HG02981 (cell line): ENCODE measurements at regions not wholly inside any gene's neighbourhood (a gene's known extent, or its start where the extent isn't known, plus 50 kb on each side); places are given as distances from the start of the nearest gene placed in this dataset.

Experiments used
- ATAC-seq: cut with Tn5 transposase; IDR thresholded peaks from one replicate; pipeline ENCODE4 v1.9.1; 2021; ENCODE audit warnings: mild to moderate bottlenecking, moderate library complexity; ENCODE audit not compliant: unreplicated experiment

- ATAC-seq: no peak
Observed at GRCh38 chr1:68332041-68332440, 99.7 kb upstream of the WLS start.

DNA sequence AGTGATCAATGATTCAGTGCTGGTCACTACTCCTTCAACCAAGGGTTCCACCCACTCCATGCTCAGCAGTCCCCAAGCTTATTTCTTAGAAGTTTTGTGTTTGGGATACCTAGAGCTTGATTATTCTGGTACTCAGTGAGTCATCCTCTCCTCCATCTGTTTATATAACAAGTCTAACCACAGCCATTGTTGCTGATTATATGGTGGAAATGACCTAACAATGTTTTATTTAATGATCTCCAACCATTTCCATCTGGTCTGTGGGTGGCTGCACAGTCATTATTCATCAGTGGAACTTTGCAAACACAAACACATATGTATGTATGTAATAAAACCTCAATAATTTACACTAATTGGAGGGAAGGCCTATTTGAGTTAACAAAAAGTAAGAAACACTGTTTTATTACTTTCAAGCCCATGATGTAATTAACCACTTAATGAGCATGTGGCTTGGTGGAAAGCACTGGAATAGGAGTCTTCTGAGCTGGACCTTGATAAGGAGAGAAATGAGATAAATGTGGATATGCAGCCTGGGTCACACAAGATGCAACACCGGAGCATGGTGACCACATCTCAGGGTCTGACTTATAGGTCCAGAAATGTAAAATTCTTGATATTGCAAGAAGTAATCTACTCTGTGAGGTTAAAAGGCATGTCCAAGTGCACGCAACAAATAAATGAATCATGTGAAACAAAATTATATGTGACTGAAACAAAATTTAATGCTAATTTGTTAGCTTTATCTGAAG lies 99.0 kb upstream of the WLS start:
- no peak for ATAC-seq

DNA sequence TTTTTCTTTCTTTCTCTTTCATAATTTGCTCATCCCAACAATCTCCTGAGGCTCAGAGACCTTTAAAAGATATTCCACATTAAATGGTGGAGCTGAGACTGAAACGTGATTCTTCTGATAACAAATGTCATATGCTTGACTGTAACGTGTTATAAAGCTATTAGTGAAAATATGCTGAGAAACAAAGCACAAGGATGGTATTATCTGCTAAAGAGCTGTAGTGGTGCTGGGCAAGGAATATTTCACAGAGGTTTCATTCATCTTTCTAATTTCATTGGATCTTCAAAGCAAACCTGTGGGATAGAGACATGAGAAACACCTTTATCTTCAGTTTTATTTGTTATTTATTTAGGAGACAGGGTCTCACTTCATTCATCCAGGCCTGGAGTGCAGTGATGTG lies 98.1 kb upstream of the WLS start:
- ATAC-seq: no peak

DNA sequence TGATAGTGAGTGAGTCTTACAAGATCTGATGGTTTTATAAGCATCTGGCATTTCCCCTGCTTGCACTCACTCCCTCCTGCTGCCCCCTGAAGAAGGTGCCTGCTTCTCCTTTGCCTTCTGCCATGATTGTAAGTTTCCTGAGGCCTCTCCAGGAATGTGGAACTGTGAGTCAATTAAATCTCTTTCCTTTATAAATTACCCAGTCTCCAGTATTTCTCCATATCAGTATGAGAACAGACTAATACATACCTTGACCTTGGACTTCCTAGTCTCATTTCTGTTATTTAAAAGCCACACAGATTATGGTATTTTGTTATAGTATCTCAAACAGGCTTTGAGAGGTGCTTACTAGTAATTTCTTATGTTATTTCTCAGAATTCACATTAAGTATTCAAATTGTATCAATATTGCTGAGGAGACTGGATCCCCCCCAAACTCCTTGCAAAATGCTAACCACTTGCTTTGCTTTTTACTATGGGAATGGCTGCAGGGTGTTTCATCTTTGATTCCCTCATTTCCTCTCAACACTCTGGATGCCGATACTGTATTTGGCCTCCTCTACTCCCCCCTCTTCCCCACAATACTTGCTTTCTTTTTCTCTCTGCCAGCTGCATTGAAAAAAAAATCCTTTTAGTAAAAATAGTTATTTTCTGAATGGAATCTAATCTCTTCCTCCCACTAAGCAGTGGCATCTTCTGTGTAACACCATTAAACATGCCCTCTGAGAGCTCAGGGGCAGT lies 96.9 kb upstream of the WLS start:
- ATAC-seq: no peak

DNA sequence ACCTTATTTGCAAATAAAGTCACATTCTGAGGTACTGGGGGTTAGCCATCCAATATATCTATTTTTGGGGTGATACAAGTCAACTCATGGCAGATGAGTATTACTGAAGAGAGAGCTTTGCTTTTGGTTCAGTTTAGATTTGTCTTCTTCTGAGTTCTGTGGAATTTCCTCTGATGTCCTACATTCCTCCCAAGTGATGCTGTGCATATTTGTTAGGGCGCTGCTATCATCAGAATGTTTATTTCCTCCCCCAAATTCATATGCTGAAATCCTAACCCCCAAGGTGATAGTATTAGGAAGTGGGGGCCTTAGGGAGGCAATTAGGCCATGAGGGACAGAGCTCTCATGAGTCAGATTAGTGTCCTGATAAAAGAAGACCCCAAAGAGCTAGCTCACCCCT lies 96.2 kb upstream of the WLS start:
- ATAC-seq: no peak

DNA sequence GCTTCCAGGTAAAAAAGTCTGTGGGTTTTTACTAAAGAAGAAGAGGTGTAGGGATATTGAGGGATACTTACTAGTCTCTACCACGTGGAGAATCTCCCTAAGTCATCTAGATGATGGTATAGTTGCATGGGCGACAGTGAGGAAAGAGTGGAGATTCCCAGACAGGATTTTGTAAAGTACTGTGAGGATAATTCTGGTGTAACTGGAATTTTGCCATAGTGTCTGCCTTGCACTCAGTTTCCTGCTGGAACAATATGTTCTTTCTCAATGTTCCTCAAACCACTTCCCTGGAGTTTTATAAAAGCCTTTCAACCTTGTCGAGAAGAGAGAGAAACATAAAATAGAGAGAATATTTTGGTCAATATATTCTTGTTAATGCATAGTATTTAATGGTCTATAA lies 95.1 kb upstream of the WLS start:
- ATAC-seq: no peak

- ATAC-seq: no peak
Observed at GRCh38 chr1:68326481-68326880, 94.2 kb upstream of the WLS start.

DNA sequence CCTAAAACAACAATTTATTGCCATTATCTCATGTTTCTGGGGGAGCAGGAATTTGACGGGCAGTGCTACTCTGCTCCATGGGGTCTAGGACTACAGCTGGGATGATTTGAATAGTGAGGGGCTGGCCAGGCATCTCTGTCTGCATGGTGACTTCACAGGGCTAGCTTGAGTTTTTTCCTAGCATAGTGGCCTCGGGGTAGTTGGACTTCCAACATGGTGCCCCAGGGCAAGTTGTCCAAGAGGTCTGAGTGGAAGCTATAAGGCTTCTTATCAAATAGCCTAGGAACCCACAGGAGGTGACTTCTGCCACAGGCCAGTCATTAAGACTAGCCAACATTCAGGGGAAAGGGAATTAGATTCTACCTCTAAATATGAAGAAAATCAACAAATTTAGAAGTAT lies 92.0 kb upstream of the WLS start:
- ATAC-seq: no peak

DNA sequence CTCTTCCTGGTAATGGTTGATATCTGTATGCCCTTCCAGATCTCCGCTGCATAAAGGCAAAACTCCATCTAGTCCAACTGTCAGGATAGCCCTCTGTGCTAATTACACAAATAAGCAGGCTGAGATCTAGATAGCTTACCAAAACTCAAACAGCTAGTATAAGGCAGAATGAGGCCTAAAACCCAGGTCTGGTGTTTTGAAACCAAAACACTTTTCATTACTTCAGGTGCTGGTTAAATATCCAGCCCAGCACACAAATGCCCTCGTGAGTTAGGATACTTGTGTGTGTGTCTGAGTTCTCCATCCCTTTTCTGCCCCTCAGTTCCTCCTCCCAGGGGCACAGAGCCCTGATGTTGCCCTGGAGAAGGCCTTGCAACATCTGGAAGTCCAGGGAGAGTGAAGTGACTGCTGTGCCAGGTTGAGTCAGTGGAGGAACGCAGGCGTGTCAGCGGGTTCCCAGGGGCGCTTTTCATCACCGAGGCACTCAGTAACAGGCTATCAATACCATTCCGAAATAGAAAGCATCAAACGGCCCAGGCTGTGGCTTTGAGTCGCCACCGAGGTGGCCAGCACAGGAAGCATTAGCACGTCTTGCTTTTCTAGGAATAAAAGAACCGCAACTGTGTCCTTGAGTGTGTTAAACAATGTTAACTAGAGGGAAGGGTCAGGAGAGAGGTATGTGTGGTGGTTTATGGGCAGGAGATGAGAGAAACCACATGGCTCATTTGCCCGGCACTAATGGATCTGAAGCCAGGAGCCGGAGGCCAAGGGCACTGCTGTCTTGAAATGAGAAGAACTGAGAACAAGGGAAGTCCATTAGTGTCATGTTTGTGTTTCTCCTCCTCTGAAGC lies 90.7 kb upstream of the WLS start:
- no peak for ATAC-seq

DNA sequence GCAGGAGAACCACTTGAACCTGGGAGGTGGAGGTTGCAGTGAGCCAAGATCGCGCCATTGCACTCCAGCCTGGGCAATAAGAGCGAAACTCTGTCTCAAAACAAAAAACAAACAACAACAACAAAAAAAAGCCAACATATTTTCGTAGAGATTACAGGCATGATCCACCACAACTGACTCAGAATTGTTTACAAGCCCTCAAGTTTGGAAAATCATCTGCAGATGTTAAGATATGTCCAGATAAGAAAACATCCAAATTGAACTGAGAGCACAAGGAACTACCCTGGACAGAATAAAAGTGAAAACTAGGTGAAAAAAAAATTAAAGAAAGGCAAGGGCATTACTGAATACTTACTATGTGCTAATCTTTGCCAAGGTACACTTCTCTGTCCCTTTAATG lies 89.8 kb upstream of the WLS start:
- ATAC-seq: no peak

GRCh38 chr1:68321084-68321685 lies 88.9 kb upstream of the WLS start:
- no peak for ATAC-seq

DNA sequence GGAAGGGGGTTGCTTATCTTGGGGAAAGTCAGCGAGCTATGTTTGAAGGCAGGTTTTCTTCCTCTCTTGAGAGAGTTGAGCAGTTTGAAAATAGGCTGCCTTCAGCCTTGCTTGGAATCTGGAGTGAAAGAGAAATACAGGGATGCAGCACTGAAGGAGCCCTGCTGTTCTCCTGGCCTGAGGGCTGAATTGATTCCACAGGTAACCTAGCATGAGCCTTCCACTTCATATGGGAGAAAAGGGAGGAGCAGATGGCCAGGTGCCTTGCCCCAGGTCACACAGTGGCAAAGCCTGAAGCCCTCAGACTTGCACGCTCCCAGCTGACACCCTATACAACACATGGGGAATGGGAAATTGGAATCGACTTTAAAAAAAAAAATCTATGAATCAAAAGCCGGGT lies 88.0 kb upstream of the WLS start:
- no peak for ATAC-seq

- ATAC-seq: no peak
Observed at GRCh38 chr1:68319907-68320306, 87.6 kb upstream of the WLS start.

DNA sequence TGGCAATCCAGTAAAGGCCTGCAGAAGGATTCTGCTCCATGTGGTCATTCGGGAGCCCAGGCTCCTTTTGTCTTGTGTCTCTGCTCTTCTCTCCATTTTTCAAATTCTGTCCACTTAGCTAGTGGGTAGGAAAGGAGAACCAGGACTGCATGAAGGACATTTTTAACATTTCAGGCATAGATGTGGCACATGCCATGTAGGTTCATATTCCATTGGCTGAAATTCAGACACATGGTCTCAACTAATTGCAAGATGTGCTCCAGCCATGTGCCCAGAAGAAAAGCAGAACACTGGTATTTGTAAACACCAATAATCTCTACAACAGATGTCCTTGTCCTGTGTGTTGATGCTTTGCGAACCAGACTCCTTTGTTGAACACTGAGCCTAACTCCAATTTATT lies 85.2 kb upstream of the WLS start:
- ATAC-seq: no peak

DNA sequence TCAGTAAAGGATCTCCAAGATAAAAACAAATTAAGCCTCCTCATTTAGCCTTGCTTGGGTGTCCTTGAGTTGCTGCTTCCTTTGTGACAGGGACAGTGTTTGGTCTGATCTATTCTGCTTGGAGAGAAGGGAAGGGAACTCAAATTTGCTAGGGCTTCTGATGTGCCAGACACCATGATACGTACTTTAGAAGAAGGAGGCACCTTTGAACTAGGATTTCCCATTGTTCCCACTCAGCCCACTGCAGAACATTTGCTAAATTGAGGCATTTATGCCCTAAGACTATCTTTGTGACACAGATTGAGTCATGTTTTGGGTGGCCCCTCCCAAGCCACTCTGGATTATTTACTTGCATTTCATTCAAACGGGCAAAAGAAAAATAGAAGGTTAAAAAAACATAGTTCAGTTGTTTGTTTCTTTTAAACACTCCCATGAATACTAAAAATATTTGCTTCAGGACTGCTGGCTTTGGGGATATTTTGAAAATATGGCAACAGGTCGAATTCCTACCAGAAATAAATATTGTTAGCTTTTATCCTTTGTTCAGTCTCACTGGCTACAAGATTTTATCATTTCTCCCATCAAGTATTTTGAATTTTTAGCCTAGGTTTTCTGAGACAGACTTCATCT lies 81.9 kb upstream of the WLS start:
- ATAC-seq: no peak

DNA sequence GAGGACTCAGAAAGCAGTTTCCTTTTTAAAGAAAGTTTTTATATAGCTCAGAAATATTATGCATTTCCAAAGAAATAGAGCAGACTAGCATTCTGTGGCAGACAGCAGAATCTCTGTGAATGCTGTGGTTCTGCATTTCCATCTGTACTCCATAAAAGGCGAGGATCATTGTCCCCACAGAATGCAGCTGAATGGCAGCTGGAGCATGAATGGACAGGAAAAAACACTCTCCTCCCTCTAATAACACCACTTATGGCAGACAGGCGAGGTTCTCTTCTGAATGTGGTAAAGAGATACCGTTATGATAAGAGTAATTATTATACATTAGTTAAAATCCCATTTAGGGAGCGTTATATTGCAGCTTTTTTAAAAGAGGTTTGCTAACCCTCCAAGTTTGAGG lies 81.4 kb upstream of the WLS start:
- no peak for ATAC-seq

DNA sequence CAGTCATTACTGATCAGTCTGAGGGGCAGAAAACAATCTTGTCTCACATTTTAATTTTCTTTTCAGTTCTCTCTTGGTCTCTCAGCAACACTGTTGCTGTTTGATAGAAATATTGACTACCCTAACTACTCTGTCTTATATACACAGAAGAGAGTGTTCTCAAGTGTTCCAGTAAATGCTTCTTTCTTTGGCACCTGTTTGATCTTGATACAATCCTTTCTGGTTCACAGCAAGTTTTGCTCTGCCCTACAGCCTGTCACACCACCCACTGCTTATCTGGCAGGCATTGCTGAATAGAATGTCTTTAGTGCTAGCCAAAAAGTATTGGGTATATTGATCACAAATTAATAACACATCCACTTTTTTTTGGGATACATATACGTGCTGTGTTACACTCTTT lies 75.7 kb upstream of the WLS start:
- ATAC-seq: no peak

DNA sequence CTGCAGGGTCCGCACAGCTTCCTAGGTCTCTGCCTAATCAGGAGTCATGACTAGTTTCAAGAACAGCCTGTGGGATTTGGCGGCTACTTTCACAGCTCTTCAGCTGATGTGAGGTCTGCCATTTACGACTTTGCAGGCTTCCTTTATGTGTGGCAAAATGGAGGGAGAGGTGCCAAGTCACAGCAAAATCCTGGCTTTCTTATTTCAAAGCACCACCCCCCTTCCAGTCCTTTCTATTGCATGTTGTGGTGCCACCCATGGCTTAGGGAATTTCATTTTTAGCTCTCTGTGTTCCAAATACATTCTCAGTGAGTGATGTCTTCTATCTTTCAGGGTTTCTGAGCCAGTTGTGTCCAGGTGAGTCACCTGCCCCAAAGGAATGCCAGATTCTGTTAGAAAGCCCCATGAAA lies 75.1 kb upstream of the WLS start:
- no peak for ATAC-seq

GRCh38 chr1:68301471-68302001 lies 69.2 kb upstream of the WLS start:
- no peak for ATAC-seq

DNA sequence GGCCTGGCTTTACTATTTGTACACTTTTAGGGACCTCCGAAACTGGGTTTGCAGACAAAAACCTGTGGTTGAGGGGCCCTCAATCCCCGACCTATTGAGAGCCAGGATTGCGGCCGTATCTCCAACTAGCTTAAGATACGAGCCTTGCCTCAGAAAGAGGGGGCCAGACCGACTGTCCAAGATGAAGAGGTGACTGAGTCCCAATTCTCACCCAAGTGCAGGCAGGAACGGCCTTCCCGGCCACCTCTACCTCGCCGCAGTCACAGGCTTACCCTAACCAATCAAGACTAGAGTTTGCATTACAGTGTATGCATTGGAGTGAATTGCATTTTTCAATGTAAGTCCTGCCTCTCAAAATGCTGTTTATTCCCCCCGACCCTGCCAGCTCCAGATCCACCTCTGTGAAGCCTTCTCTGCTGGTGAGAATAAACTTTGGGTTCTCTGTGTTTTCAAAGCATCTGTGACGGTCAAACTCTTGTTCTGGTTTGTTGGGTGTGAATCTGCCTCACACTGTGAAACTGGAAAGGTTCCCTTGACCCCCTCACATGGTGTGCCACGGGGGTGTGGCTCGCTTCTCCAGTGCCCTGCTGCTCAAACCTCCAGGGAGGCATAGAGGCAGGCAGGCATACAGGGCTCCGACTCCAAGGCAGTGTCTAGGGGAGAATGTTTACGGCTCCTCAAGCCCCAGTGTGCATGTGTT lies 62.2 kb upstream of the WLS start:
- ATAC-seq: no peak
